Fibroblast of lung (primary cell): ENCODE measurements at regions not wholly inside any gene's neighbourhood (a gene's known extent, or its start where the extent isn't known, plus 50 kb on each side); places are given as distances from the start of the nearest gene placed in this dataset.

Source experiments
- DNase-seq, 2 donors: peaks; one replicate each; pipeline versions ENCODE4 v3.0.0 to v3.0.0-alpha.2; 2010; ENCODE audit warnings: low read depth in 2 of 2
- H2AFZ ChIP-seq: 2 replicates; pipeline ENCODE4 v1.5.1; 2012; ENCODE audit warnings: low read length, control low read depth, inconsistent platforms
- H3K27ac ChIP-seq: 2 replicates; pipeline ENCODE4 v1.5.1; 2011; ENCODE audit warnings: low read length, control low read depth; ENCODE audit not compliant: insufficient read depth
- H3K27me3 ChIP-seq: 2 replicates; pipeline ENCODE4 v1.5.1; 2011; ENCODE audit warnings: mild to moderate bottlenecking, low read length; ENCODE audit not compliant: control insufficient read depth, insufficient read depth
- H3K36me3 ChIP-seq: 2 replicates; pipeline ENCODE4 v1.5.1; 2011; ENCODE audit warnings: low read length; ENCODE audit not compliant: control insufficient read depth, insufficient read depth
- H3K4me1 ChIP-seq: 2 replicates; pipeline ENCODE4 v1.5.1; 2011; ENCODE audit warnings: low read length; ENCODE audit not compliant: control insufficient read depth, insufficient read depth; ENCODE audit errors: extremely low read depth
- H3K4me2 ChIP-seq: 2 replicates; pipeline ENCODE4 v1.5.1; 2011; ENCODE audit warnings: low read length, control low read depth; ENCODE audit not compliant: insufficient read depth; ENCODE audit errors: extremely low read depth
- H3K4me3 ChIP-seq, 4 experiments: fragments of 200-600 bp in 1 of 4; sonication (generic) in 1 of 4; replicated peaks in 1 of 4; 2 replicates each; pipeline ENCODE4 v1.5.1; 2011 to 2016; ENCODE audit warnings: low read length in 4 of 4, low read depth in 3 of 4, mild to moderate bottlenecking in 3 of 4, control low read depth in 2 of 4, inconsistent platforms in 1 of 4, mixed read lengths in 1 of 4; ENCODE audit not compliant: insufficient read depth in 1 of 4; ENCODE audit errors: control extremely low read depth in 1 of 4
- H3K79me2 ChIP-seq: 2 replicates; pipeline ENCODE4 v1.5.1; 2012; ENCODE audit warnings: mild to moderate bottlenecking, low read length, inconsistent platforms; ENCODE audit not compliant: control insufficient read depth, insufficient read depth
- H3K9ac ChIP-seq: 2 replicates; pipeline ENCODE4 v1.5.1; 2011; ENCODE audit warnings: mild to moderate bottlenecking, low read length, control low read depth; ENCODE audit not compliant: insufficient read depth
- H3K9me3 ChIP-seq: 2 replicates; pipeline ENCODE4 v1.5.1; 2012; ENCODE audit warnings: low read depth, low read length; ENCODE audit not compliant: control insufficient read depth, insufficient read depth
- H4K20me1 ChIP-seq: 2 replicates; pipeline ENCODE4 v1.5.1; 2011; ENCODE audit warnings: low read length; ENCODE audit not compliant: control insufficient read depth, insufficient read depth; ENCODE audit errors: extremely low read depth
- EZH2 ChIP-seq: IDR thresholded peaks from 2 replicates; pipeline ENCODE4 v1.5.1; 2012; ENCODE audit warnings: low read length, control low read depth, mild to moderate bottlenecking; ENCODE audit errors: missing control alignments
- TF ChIP-seq, protein P1 (sequence below), 2 donors: IDR thresholded peaks in 1 of 2; conservative IDR thresholded peaks in 1 of 2; 1 replicate in 1 of 2; 2 replicates in 1 of 2; pipeline ENCODE4 v1.5.1; 2011 to 2012; ENCODE audit warnings: low read length in 2 of 2, control low read depth in 1 of 2, inconsistent platforms in 1 of 2, low read depth in 1 of 2, mild to moderate bottlenecking in 1 of 2

DNA sequence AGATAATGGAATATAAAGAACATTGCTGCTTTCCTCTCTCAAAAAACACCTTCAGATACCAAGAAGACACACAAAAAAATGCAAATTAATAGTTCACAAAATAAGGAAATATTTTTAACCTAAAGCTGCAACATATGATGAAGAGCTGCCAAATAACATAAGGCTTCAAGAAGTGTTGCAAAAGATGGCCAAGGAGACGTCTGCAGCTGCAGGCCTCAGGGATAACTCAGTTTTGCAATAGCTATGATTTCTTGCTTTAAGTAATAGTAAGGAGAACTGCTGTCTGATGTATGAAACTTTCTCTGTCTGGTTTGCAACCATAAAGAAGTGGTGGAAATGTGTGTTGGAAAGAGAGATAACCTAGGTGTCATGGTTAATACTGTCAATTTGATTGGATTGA, 1237.5 kb downstream of the MRPL39 start:
- no peak for TF ChIP-seq EZH2
- TF ChIP-seq, protein P1, sequence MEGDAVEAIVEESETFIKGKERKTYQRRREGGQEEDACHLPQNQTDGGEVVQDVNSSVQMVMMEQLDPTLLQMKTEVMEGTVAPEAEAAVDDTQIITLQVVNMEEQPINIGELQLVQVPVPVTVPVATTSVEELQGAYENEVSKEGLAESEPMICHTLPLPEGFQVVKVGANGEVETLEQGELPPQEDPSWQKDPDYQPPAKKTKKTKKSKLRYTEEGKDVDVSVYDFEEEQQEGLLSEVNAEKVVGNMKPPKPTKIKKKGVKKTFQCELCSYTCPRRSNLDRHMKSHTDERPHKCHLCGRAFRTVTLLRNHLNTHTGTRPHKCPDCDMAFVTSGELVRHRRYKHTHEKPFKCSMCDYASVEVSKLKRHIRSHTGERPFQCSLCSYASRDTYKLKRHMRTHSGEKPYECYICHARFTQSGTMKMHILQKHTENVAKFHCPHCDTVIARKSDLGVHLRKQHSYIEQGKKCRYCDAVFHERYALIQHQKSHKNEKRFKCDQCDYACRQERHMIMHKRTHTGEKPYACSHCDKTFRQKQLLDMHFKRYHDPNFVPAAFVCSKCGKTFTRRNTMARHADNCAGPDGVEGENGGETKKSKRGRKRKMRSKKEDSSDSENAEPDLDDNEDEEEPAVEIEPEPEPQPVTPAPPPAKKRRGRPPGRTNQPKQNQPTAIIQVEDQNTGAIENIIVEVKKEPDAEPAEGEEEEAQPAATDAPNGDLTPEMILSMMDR (conservative IDR thresholded peaks at IDR 0.05 in 1 of 2, IDR thresholded peaks at IDR 0.05 in 1 of 2; ENCODE audit: low read depth in 1 of 2, low read length in 2 of 2), result no peak
- Histone ChIP-seq H3K9me3 (no peaks in the 10 kb centered on the region), H2AFZ (no peak overlapping the region), H3K4me2 (no peak overlapping the region), H3K36me3 (no peaks in the 10 kb centered on the region), H3K4me1 (no peaks in the 10 kb centered on the region), H4K20me1 (no peaks in the 10 kb centered on the region), H3K4me3 (no peak overlapping the region), H3K27ac (no peak overlapping the region), H3K79me2 (no peaks in the 10 kb centered on the region), H3K9ac (no peak overlapping the region), H3K27me3 (no peaks in the 10 kb centered on the region)
- DNase-seq, result no peak

DNA sequence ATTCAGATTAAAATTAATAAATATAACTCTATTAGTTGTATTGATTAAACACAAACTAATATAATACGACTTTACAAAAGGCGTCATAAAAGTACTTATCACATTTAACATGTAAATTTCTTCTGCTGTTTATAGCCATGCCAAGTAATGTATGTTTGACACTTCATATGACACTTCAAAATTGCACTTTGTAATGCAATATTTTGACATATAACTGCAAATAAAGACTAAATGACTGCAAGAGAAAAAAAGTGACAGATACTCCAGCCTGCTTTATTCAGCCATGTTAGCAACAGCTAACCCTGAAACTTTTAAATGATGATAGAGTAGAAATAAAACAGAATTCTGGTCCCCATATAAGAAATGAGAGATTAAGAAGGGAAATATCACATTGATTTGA, 1238.0 kb downstream of the MRPL39 start:
- no peak overlapping the region for H3K27ac ChIP-seq
- no peak overlapping the region for H2AFZ ChIP-seq
- DNase-seq, result no peak
- H3K4me1 ChIP-seq, result no peaks in the 10 kb centered on the region
- no peaks in the 10 kb centered on the region for H3K36me3 ChIP-seq
- H3K4me2 ChIP-seq, result no peak overlapping the region
- H3K79me2 ChIP-seq, result no peaks in the 10 kb centered on the region
- H3K9ac ChIP-seq, result no peak overlapping the region
- no peaks in the 10 kb centered on the region for H3K9me3 ChIP-seq
- no peaks in the 10 kb centered on the region for H4K20me1 ChIP-seq
- no peak overlapping the region for H3K4me3 ChIP-seq
- TF ChIP-seq EZH2, result no peak
- TF ChIP-seq, protein P1 (conservative IDR thresholded peaks at IDR 0.05 in 1 of 2, IDR thresholded peaks at IDR 0.05 in 1 of 2; ENCODE audit: low read depth in 1 of 2, low read length in 2 of 2), result no peak
- no peaks in the 10 kb centered on the region for H3K27me3 ChIP-seq

DNA sequence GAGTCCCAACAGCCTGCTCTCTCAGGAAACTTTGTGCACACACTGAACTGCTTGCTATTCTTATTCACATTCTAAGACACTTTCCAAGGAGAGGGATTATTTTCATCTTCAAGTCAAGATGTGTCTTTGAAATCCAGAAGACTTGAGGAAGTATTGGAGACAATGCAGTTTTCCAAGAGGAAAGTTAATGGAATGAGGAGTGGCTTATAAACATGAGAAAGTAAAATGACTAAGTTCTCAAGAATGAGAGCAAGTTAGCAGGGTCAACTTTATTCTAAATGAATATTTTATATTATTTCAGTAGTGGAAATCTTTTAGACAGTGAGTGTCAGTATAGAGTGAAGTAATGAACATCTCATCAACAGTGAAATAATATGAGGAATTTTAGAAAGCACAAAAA, 1239.3 kb downstream of the MRPL39 start:
- Histone ChIP-seq H3K27ac (no peak overlapping the region), H2AFZ (no peak overlapping the region), H3K36me3 (no peaks in the 10 kb centered on the region), H3K27me3 (no peaks in the 10 kb centered on the region), H3K4me3 (no peak overlapping the region), H3K9ac (no peak overlapping the region), H3K9me3 (no peaks in the 10 kb centered on the region), H3K79me2 (no peaks in the 10 kb centered on the region), H3K4me1 (no peaks in the 10 kb centered on the region), H3K4me2 (no peak overlapping the region), H4K20me1 (no peaks in the 10 kb centered on the region)
- DNase-seq, result peak in 1 of 2 donors; percentile 43
- no peak for TF ChIP-seq EZH2
- TF ChIP-seq, protein P1 (conservative IDR thresholded peaks at IDR 0.05 in 1 of 2, IDR thresholded peaks at IDR 0.05 in 1 of 2; ENCODE audit: low read depth in 1 of 2, low read length in 2 of 2), result no peak
